Smooth muscle cell (in vitro differentiated cells): ENCODE measurements at regions not wholly inside any gene's neighbourhood (a gene's known extent, or its start where the extent isn't known, plus 50 kb on each side); places are given as distances from the start of the nearest gene placed in this dataset.
A peak's percentile ranks its signal among the peaks of the same experiment; 100 is the strongest.

Experiments used
- DNase-seq: peaks from one replicate; lab custom pipeline; 2025; ENCODE audit not compliant: unreplicated experiment; lab: John Stamatoyannopoulos, UW
- H2AFZ ChIP-seq: fragments of 200-600 bp; sonication (generic); 2 replicates; pipeline ENCODE4 v1.6.0; 2016; ENCODE audit warnings: antibody characterized with exemption, low read depth, mild to moderate bottlenecking
- H3F3A ChIP-seq: fragments of 200-600 bp; sonication (generic); 2 replicates; pipeline ENCODE4 v1.6.0; 2017; ENCODE audit warnings: antibody characterized with exemption, low read depth
- H3K27ac ChIP-seq: fragments of 200-600 bp; sonication (generic); 2 replicates; pipeline ENCODE4 v1.5.1; 2016; ENCODE audit warnings: low read depth, mild to moderate bottlenecking
- H3K27me3 ChIP-seq: fragments of 200-600 bp; sonication (generic); 2 replicates; pipeline ENCODE4 v1.6.1; 2016; ENCODE audit warnings: low read depth, mild to moderate bottlenecking
- H3K36me3 ChIP-seq: fragments of 200-600 bp; sonication (generic); 2 replicates; pipeline ENCODE4 v1.5.1; 2016; ENCODE audit warnings: low read depth
- H3K4me1 ChIP-seq: fragments of 200-600 bp; sonication (generic); 2 replicates; pipeline ENCODE4 v1.5.1; 2016; ENCODE audit warnings: low read depth
- H3K4me2 ChIP-seq: fragments of 200-600 bp; sonication (generic); 2 replicates; pipeline ENCODE4 v1.6.0; 2016; ENCODE audit warnings: mild to moderate bottlenecking
- H3K4me3 ChIP-seq: fragments of 200-600 bp; sonication (generic); 2 replicates; pipeline ENCODE4 v1.5.1; 2016; ENCODE audit warnings: mild to moderate bottlenecking
- H3K79me2 ChIP-seq: fragments of 200-600 bp; sonication (generic); 2 replicates; pipeline ENCODE4 v1.6.0; 2016; ENCODE audit warnings: low read depth, mild to moderate bottlenecking
- H3K9ac ChIP-seq: fragments of 200-600 bp; sonication (generic); 2 replicates; pipeline ENCODE4 v1.6.0; 2016; ENCODE audit warnings: low read depth
- H3K9me3 ChIP-seq: fragments of 200-600 bp; sonication (generic); replicated peaks from 2 replicates; pipeline ENCODE4 v1.5.1; 2016; ENCODE audit warnings: low read depth
- H4K20me1 ChIP-seq: fragments of 200-600 bp; sonication (generic); 2 replicates; pipeline ENCODE4 v1.6.0; 2016; ENCODE audit warnings: low read depth
- WGBS: methylation state at CpG from one replicate; pipeline ENCODE4 v1.1.7; 2016; ENCODE audit warnings: low lambda C conversion rate; 5-methylcytosine and 5-hydroxymethylcytosine counted together
- TF ChIP-seq, protein P1 (sequence below): fragments of 200-600 bp; sonication (generic); IDR thresholded peaks from 2 replicates; pipeline ENCODE4 v1.5.1; 2017; ENCODE audit warnings: borderline replicate concordance, mild to moderate bottlenecking, antibody characterized with exemption; ENCODE audit not compliant: insufficient read depth, poor library complexity, severe bottlenecking

GRCh38 chr11:93248602-93249001 is 50.8 kb upstream of the SLC36A4 start:
- Histone ChIP-seq H3K27ac (no peak overlapping the region), H3K9me3 (no peaks in the 10 kb centered on the region), H3F3A (no peaks in the 10 kb centered on the region), H3K9ac (no peak overlapping the region), H3K79me2 (no peaks in the 10 kb centered on the region), H3K36me3 (no peaks in the 10 kb centered on the region), H3K4me1 (peaks cover 5% of the 10 kb centered on the region), H3K27me3 (no peaks in the 10 kb centered on the region), H3K4me3 (no peak overlapping the region), H4K20me1 (no peaks in the 10 kb centered on the region), H3K4me2 (no peak overlapping the region), H2AFZ (no peak overlapping the region)
- DNase-seq = no peak
- WGBS = 64% methylated on average over 1 of the region's 1 CpG
- TF ChIP-seq, protein P1, sequence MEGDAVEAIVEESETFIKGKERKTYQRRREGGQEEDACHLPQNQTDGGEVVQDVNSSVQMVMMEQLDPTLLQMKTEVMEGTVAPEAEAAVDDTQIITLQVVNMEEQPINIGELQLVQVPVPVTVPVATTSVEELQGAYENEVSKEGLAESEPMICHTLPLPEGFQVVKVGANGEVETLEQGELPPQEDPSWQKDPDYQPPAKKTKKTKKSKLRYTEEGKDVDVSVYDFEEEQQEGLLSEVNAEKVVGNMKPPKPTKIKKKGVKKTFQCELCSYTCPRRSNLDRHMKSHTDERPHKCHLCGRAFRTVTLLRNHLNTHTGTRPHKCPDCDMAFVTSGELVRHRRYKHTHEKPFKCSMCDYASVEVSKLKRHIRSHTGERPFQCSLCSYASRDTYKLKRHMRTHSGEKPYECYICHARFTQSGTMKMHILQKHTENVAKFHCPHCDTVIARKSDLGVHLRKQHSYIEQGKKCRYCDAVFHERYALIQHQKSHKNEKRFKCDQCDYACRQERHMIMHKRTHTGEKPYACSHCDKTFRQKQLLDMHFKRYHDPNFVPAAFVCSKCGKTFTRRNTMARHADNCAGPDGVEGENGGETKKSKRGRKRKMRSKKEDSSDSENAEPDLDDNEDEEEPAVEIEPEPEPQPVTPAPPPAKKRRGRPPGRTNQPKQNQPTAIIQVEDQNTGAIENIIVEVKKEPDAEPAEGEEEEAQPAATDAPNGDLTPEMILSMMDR = peak; percentile 20

GRCh38 chr11:93249459-93250220 is 51.8 kb upstream of the SLC36A4 start:
- TF ChIP-seq, protein P1 = no peak
- peaks cover 5% of the 10 kb centered on the region for H3K4me1 ChIP-seq
- H3K27me3 ChIP-seq = no peaks in the 10 kb centered on the region
- no peak for DNase-seq
- no peaks in the 10 kb centered on the region for H3F3A ChIP-seq
- H3K4me2 ChIP-seq = no peak overlapping the region
- no peak overlapping the region for H3K4me3 ChIP-seq
- H3K9ac ChIP-seq = no peak overlapping the region
- 69% methylated on average over 7 of the region's 7 CpGs for WGBS
- no peak overlapping the region for H3K27ac ChIP-seq
- H3K79me2 ChIP-seq = no peaks in the 10 kb centered on the region
- no peaks in the 10 kb centered on the region for H3K36me3 ChIP-seq
- H4K20me1 ChIP-seq = no peaks in the 10 kb centered on the region
- no peaks in the 10 kb centered on the region for H3K9me3 ChIP-seq
- no peak overlapping the region for H2AFZ ChIP-seq

DNA sequence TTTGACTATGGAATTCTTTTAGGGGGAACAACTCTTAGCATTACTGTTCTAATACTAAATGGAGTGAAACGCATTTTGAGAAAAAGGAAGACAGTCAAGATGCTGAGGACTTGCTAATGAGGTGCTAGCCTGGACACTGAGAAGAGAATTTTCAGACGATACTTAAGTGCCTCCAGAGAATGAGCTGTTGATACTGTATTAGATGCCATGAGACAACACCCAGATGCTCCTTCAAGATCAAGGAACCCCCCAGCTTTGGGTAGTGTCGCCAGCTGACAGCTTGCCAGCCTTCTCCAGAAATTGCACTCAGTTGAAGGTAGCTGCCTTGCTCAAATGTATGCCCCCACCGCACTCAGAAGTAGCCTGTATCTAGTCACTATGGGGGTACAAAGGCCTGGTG is 52.5 kb upstream of the SLC36A4 start:
- H3K27me3 ChIP-seq = no peaks in the 10 kb centered on the region
- H3K4me1 ChIP-seq = peaks cover 5% of the 10 kb centered on the region
- H3F3A ChIP-seq = no peaks in the 10 kb centered on the region
- WGBS = 76% methylated on average over 4 of the region's 4 CpGs
- no peak overlapping the region for H3K4me2 ChIP-seq
- H3K27ac ChIP-seq = no peak overlapping the region
- no peaks in the 10 kb centered on the region for H3K36me3 ChIP-seq
- no peaks in the 10 kb centered on the region for H3K9me3 ChIP-seq
- no peak overlapping the region for H3K9ac ChIP-seq
- H3K4me3 ChIP-seq = no peak overlapping the region
- no peaks in the 10 kb centered on the region for H4K20me1 ChIP-seq
- TF ChIP-seq, protein P1 = no peak
- no peaks in the 10 kb centered on the region for H3K79me2 ChIP-seq
- no peak overlapping the region for H2AFZ ChIP-seq
- no peak for DNase-seq

DNA sequence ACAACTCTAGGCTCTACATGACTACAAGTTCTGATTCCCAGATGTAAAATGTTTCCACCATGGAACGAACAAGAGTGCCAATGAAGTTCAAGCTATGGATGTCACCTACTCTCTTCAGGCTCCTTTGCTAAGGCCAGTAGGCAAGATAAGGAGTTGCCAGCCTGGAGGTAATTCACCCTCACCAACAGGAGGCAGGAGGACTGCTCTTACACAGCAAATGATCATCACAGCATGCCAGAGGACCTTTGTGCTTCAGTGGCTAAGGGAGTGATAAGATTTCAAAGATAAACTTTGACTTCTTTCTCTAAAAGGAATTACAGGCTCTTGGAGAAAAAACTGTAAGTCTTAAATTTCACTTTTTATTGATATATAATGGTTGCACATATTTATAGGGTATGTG is 54.1 kb upstream of the SLC36A4 start:
- Histone ChIP-seq H4K20me1 (no peaks in the 10 kb centered on the region), H3F3A (no peaks in the 10 kb centered on the region), H3K9ac (no peak overlapping the region), H3K4me1 (peaks cover 5% of the 10 kb centered on the region), H2AFZ (no peak overlapping the region), H3K27ac (no peak overlapping the region), H3K79me2 (no peaks in the 10 kb centered on the region), H3K27me3 (no peaks in the 10 kb centered on the region), H3K9me3 (no peaks in the 10 kb centered on the region), H3K36me3 (no peaks in the 10 kb centered on the region), H3K4me3 (no peak overlapping the region), H3K4me2 (no peak overlapping the region)
- no peak for DNase-seq
- TF ChIP-seq, protein P1 = no peak
- WGBS = 96% methylated on average over 1 of the region's 1 CpG
